Gastroesophageal sphincter (tissue), 2 donors: ENCODE measurements at regions not wholly inside any gene's neighbourhood (a gene's known extent, or its start where the extent isn't known, plus 50 kb on each side); places are given as distances from the start of the nearest gene placed in this dataset.

Experiments used
- EP300 ChIP-seq: sonication (generic); formaldehyde crosslinking; IDR thresholded peaks from one replicate; pipeline ENCODE4 v1.6.1; 2017; ENCODE audit warnings: antibody characterized with exemption, mild to moderate bottlenecking
- POLR2A ChIP-seq, 2 donors: fragments of 450-650 bp; IDR thresholded peaks; one replicate each; pipeline ENCODE4 v1.6.1; 2017; ENCODE audit warnings: antibody characterized with exemption in 2 of 2, mild to moderate bottlenecking in 2 of 2, moderate library complexity in 1 of 2

DNA sequence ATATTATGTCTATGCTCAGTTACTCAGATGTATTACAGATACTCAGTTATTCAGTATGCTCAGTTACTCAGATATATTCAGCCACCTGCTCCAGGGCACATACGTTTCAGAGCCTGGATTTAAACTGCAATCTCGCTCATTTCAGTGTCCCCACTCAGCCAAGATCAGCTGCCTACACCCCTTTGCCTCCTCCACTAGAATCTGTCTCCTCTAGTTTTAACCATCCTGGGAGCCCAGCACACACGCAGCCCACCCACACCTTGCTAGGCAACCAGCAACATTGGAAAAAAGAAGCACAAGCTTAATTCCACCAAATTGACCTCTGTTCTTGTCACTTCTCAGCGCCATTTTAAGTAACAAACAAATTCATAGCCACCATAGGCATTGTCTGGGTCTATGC is 246.2 kb downstream of the QDPR start:
- no peak for TF ChIP-seq EP300
- TF ChIP-seq POLR2A (IDR thresholded peaks at IDR 0.05) = no peak
